ENCODE measurements at regions not wholly inside any gene's neighbourhood (a gene's known extent, or its start where the extent isn't known, plus 50 kb on each side); places are given as distances from the start of the nearest gene placed in this dataset.

- TF ChIP-seq, protein P1, sequence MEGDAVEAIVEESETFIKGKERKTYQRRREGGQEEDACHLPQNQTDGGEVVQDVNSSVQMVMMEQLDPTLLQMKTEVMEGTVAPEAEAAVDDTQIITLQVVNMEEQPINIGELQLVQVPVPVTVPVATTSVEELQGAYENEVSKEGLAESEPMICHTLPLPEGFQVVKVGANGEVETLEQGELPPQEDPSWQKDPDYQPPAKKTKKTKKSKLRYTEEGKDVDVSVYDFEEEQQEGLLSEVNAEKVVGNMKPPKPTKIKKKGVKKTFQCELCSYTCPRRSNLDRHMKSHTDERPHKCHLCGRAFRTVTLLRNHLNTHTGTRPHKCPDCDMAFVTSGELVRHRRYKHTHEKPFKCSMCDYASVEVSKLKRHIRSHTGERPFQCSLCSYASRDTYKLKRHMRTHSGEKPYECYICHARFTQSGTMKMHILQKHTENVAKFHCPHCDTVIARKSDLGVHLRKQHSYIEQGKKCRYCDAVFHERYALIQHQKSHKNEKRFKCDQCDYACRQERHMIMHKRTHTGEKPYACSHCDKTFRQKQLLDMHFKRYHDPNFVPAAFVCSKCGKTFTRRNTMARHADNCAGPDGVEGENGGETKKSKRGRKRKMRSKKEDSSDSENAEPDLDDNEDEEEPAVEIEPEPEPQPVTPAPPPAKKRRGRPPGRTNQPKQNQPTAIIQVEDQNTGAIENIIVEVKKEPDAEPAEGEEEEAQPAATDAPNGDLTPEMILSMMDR (conservative IDR thresholded peaks at IDR 0.05 in 1 of 2, IDR thresholded peaks at IDR 0.05 in 1 of 2; ENCODE audit: low read depth in 1 of 2, low read length in 2 of 2), result no peak
- TF ChIP-seq EZH2 (IDR thresholded peaks at IDR 0.05; ENCODE audit: low read length, missing control alignments), result no peak
These were observed 323.5 kb downstream of the ALG10 start for GRCh38 chr12:34345801-34346200.

Data from fibroblast of lung (primary cell).